ENCODE measurements at regions not wholly inside any gene's neighbourhood (a gene's known extent, or its start where the extent isn't known, plus 50 kb on each side); places are given as distances from the start of the nearest gene placed in this dataset.
A peak's percentile ranks its signal among the peaks of the same experiment; 100 is the strongest.
"Not testable (repeated sequence)": the region's sequence is repeated elsewhere in the genome, so short reads cannot be mapped to it uniquely, and the experiment has no call there.

DNA sequence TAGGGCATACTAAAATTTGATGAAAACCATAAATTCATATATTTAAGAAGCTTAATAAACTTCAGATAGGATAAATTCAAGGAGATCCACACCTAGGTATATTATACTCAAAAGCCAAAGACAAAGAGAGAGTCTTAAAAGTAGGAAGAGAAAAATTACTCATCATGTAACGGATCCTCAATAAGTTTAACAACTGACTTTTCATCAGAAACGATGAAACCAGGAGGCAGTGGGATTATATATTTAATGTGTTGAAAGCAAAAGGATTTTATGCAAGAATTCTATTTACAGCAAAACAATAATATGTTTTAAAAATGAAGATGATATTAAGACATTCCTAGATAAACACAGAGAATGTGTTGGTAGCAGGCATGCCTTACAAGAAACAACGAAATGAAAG, 202.7 kb downstream of the OXSM start:
- Histone ChIP-seq H3K4me3 (ENCODE audit: low read length) (no peak overlapping the region), H3K4me1 (ENCODE audit: control insufficient read depth, insufficient read depth, low read length) (no peaks in the 10 kb centered on the region), H3K27ac (ENCODE audit: low read length) (no peak overlapping the region), H3K9me3 (ENCODE audit: control insufficient read depth, low read length) (no peaks in the 10 kb centered on the region), H3K27me3 (ENCODE audit: control insufficient read depth, insufficient read depth) (no peaks in the 10 kb centered on the region)
- no peak for DNase-seq
- 92% methylated on average over 3 of the region's 3 CpGs for WGBS
- intact Hi-C loops (cut with DNase I) = no loop called here
- ATAC-seq = no peak

DNA sequence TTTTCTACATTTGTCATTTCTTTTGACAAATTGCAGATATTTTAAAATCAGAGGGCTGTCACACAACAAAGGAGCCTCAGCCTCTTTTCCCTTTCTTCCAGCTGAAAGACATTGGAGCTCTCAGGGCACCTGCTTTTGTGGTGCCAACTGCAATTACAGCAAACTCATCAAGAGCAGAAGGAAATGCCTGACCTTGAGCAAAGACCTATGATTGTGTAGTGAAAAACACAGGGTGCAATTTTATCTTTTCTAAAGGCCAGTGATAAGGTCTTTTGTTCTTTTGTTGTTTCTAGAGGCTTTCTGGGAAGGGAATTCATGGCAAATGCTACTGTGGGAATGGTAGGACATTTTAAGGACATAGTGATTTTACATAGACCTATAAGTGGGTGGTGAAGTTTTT, 214.3 kb downstream of the OXSM start:
- no peak overlapping the region for H3K4me3 ChIP-seq (ENCODE audit: low read length)
- H3K9me3 ChIP-seq (ENCODE audit: control insufficient read depth, low read length) = no peaks in the 10 kb centered on the region
- no peak overlapping the region for H3K27ac ChIP-seq (ENCODE audit: low read length)
- H3K4me1 ChIP-seq (ENCODE audit: control insufficient read depth, insufficient read depth, low read length) = no peaks in the 10 kb centered on the region
- intact Hi-C loops (cut with DNase I) = no loop called here
- ATAC-seq (peak in 1 of 2 donors; percentile 85), DNase-seq (no peak)
- no peaks in the 10 kb centered on the region for H3K27me3 ChIP-seq (ENCODE audit: control insufficient read depth, insufficient read depth)

DNA sequence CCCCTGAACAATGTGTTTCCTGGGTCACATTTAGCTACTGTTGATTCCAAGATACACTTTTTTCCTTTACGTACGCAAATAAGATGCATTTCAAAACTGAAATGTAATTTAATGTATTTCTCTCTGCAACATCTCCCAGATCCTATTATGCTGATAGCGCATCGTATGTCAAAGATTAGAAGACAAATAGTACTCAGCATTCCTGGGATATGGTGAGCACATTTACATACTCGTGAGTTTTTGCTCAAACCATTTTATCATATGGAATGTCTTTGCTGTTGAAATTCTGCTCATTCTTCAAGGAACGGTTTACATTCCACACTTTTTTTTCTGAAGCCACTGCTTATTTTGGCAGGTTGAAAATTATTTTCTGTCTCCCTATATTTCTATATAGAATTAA, 221.4 kb downstream of the OXSM start:
- Histone ChIP-seq H3K4me1 (ENCODE audit: control insufficient read depth, insufficient read depth, low read length) (no peaks in the 10 kb centered on the region), H3K27ac (ENCODE audit: low read length) (no peak overlapping the region), H3K4me3 (ENCODE audit: low read length) (no peak overlapping the region), H3K9me3 (ENCODE audit: control insufficient read depth, low read length) (no peaks in the 10 kb centered on the region), H3K27me3 (ENCODE audit: control insufficient read depth, insufficient read depth) (no peaks in the 10 kb centered on the region)
- 74% methylated on average over 6 of the region's 6 CpGs for WGBS
- DNase-seq (no peak), ATAC-seq (no peak)
- intact Hi-C loops (cut with DNase I) = no loop called here

DNA sequence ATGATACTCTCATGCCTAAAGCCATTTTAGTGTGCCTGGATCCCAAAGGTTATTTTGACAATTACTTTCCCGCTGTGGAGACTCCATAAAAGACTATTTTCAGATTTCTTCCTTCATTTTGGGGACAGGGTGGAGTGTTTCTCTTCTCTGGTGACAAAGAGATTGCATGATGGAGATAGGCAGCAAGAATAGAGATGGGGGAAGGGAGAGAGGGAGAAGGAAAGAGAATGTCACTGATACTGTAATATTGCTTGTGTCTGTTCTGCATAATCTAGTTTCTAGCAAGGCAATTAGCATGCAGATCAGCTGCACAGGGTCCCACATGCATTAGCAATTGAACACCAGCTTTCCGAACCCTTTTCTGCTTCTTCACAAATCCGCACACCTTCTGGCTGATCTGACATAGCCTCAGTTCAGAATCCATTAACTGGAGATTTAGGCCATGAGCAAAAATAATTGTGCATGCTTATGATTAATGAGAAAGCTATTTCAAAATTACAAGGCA, 222.4 kb downstream of the OXSM start:
- no peak overlapping the region for H3K4me3 ChIP-seq (ENCODE audit: low read length)
- intact Hi-C loops (cut with DNase I) = no loop called here
- H3K27ac ChIP-seq (ENCODE audit: low read length) = no peak overlapping the region
- no peaks in the 10 kb centered on the region for H3K4me1 ChIP-seq (ENCODE audit: control insufficient read depth, insufficient read depth, low read length)
- DNase-seq (no peak), ATAC-seq (no peak)
- no peaks in the 10 kb centered on the region for H3K9me3 ChIP-seq (ENCODE audit: control insufficient read depth, low read length)
- H3K27me3 ChIP-seq (ENCODE audit: control insufficient read depth, insufficient read depth) = no peaks in the 10 kb centered on the region
- 95% methylated on average over 3 of the region's 3 CpGs for WGBS

DNA sequence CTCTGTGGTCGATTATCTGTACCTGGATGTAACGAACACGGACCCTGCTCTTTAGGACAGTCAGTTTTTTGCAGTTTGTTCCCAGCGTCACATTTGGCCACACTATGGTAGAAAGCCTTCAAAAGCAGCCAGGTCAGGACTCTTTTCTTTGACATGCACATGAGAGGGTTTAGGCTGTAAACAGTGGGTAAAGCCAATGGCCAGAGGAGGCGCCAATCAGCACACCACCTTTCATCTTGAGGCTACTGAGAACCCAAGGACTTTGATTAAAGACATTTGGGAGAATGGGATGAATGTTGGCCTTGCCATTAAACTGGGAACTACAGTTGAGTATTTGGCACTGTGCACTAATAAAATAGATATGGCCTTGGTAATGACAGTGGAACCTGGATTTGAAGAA, 225.9 kb downstream of the OXSM start:
- H3K9me3 ChIP-seq (ENCODE audit: control insufficient read depth, low read length) = no peaks in the 10 kb centered on the region
- ATAC-seq (no peak), DNase-seq (no peak)
- H3K27me3 ChIP-seq (ENCODE audit: control insufficient read depth, insufficient read depth) = no peaks in the 10 kb centered on the region
- H3K27ac ChIP-seq (ENCODE audit: low read length) = no peak overlapping the region
- intact Hi-C loops (cut with DNase I) = no loop called here
- H3K4me1 ChIP-seq (ENCODE audit: control insufficient read depth, insufficient read depth, low read length) = no peaks in the 10 kb centered on the region
- no peak overlapping the region for H3K4me3 ChIP-seq (ENCODE audit: low read length)
- WGBS = 93% methylated on average over 5 of the region's 5 CpGs

DNA sequence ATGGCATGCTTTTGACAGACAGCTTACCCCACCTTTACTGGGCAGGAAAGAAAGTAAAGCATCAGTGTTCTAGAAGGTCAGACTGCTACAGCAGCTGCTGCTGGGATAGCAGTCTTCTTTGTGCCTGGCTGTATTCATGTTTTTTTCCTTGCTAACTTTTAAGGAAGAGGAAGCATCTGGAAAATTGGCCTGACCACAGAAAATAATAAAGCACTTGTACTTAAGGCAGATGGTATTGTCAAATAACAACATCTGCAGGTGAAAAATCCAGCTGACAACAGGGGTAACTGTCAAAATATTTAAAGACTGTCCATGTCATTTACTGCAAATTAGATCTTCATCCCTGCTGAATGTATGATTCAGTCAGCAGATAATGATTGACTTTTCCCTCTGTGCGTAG, 229.0 kb downstream of the OXSM start:
- intact Hi-C loops (cut with DNase I) = no loop called here
- H3K4me3 ChIP-seq (ENCODE audit: low read length) = no peak overlapping the region
- DNase-seq (no peak), ATAC-seq (no peak)
- H3K27me3 ChIP-seq (ENCODE audit: control insufficient read depth, insufficient read depth) = no peaks in the 10 kb centered on the region
- H3K27ac ChIP-seq (ENCODE audit: low read length) = no peak overlapping the region
- no peaks in the 10 kb centered on the region for H3K4me1 ChIP-seq (ENCODE audit: control insufficient read depth, insufficient read depth, low read length)
- WGBS = 71% methylated on average over 1 of the region's 1 CpG
- H3K9me3 ChIP-seq (ENCODE audit: control insufficient read depth, low read length) = no peaks in the 10 kb centered on the region

DNA sequence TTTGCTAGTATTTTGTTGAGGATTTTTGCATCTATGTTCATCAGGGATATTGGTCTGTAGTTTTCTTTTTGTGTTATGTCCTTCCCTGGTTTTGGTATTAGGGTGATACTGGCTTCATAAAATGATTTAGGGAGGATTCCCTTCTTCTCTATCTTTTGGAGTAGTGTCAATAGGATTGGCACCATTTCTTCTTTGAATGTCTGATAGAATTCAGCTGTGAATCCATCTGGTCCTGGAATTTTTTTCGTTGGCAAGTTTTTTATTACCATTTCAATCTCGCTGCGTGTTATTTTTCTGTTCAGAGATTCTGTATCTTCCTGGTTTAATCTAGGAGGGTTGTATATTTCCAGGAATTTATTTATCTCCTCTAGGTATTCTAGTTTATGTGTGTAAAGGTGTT, 234.3 kb downstream of the OXSM start:
- WGBS = 88% methylated on average over 3 of the region's 3 CpGs
- H3K9me3 ChIP-seq (ENCODE audit: control insufficient read depth, low read length); H3K4me1 ChIP-seq (ENCODE audit: control insufficient read depth, insufficient read depth, low read length); intact Hi-C loops (cut with DNase I); ATAC-seq; H3K4me3 ChIP-seq (ENCODE audit: low read length); H3K27ac ChIP-seq (ENCODE audit: low read length); DNase-seq; H3K27me3 ChIP-seq (ENCODE audit: control insufficient read depth, insufficient read depth): not testable (repeated sequence)

DNA sequence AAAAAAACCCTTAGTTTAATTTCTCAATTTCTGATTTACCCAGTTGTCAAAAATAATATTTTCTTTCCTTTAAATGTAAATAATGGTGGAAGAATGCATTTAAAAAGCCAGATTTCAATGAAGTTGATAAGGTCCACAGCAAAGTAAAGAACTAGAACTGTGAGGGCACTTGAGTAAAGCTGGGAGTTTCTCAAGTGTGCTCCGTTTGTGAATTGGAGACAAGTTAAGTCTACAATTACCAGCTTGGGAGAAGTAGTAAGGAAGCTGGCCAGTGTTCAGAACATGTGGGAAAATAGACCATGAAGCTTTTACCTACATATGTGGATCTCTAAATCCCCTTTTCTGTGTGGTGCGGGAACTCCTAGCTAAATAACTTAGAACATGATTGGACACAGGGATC, 239.4 kb downstream of the OXSM start:
- 80% methylated on average over 2 of the region's 2 CpGs for WGBS
- intact Hi-C loops (cut with DNase I) = no loop called here
- DNase-seq = no peak
- Histone ChIP-seq H3K4me1 (ENCODE audit: control insufficient read depth, insufficient read depth, low read length) (no peaks in the 10 kb centered on the region), H3K4me3 (ENCODE audit: low read length) (no peak overlapping the region), H3K27ac (ENCODE audit: low read length) (no peak overlapping the region), H3K27me3 (ENCODE audit: control insufficient read depth, insufficient read depth) (no peaks in the 10 kb centered on the region), H3K9me3 (ENCODE audit: control insufficient read depth, low read length) (no peaks in the 10 kb centered on the region)
- ATAC-seq = no peak

DNA sequence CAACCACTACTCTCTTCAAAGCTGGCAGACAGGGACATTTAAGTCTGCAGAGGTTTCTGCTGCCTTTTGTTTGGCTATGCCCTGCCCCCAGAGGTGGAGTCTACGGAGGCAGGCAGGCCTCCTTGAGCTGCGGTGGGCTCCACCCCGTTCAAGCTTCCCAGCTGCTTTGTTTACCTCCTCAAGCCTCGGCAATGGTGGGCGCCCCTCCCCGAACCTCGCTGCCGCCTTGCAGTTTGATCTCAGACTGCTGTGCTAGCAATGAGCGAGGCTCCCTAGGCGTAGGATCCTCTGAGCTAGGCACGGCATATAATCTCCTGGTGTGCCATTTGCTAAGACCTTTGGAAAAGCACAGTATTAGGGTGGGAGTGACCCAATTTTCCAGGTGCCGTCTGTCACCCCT, 252.2 kb downstream of the OXSM start:
- H3K9me3 ChIP-seq (ENCODE audit: control insufficient read depth, low read length); ATAC-seq; H3K4me3 ChIP-seq (ENCODE audit: low read length); H3K27me3 ChIP-seq (ENCODE audit: control insufficient read depth, insufficient read depth); intact Hi-C loops (cut with DNase I); H3K27ac ChIP-seq (ENCODE audit: low read length); H3K4me1 ChIP-seq (ENCODE audit: control insufficient read depth, insufficient read depth, low read length): not testable (repeated sequence)
- peak in 1 of 3 donors; percentile 16 for DNase-seq
- WGBS = 92% methylated on average over 12 of the region's 12 CpGs

DNA sequence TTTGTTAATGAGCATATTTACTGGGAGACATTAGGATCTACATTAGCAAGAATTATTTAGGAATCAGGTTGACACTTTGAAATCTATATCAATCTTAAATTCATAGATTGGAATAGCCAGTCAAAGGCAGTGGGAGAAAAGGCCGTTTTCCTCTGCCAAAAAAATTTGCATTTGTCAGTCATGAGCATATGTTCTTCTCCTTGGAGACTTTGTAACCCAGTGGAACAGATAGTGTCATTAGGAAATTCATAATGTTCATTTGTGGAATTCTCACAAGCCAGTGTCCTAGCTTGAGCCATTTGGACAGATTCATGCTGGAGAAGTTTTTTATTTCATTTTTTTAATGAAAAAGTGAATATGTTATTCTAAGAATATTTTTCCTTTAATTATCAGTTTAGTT, 260.1 kb downstream of the OXSM start:
- H3K4me1 ChIP-seq (ENCODE audit: control insufficient read depth, insufficient read depth, low read length) = no peaks in the 10 kb centered on the region
- no peak overlapping the region for H3K4me3 ChIP-seq (ENCODE audit: low read length)
- ATAC-seq (no peak), DNase-seq (no peak)
- intact Hi-C loops (cut with DNase I) = no loop called here
- H3K9me3 ChIP-seq (ENCODE audit: control insufficient read depth, low read length) = no peaks in the 10 kb centered on the region
- H3K27ac ChIP-seq (ENCODE audit: low read length) = no peak overlapping the region
- H3K27me3 ChIP-seq (ENCODE audit: control insufficient read depth, insufficient read depth) = no peaks in the 10 kb centered on the region
- WGBS = 27% methylated on average over 1 of the region's 1 CpG

DNA sequence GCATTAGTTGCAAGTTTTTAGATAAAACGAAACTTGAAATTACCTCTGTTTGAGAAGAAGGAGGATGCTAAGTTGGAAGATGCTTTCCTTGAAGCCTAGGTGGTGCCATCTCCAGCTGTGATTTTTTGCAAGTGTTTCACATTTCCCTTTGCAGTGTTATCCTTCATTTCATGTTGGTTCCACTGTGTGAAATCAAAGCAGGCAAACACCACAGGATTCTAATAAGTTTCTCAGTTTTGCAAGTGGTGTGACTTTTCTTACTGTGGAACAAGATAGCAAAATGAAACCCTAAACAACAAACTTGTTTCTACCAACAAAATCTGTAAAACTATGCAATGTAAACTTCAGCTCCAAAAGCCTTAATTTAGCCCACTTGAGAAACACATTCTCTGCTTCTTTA, 260.9 kb downstream of the OXSM start:
- no peak for DNase-seq
- no peak for ATAC-seq
- WGBS = 61% methylated on average over 1 of the region's 1 CpG
- H3K4me1 ChIP-seq (ENCODE audit: control insufficient read depth, insufficient read depth, low read length) = no peaks in the 10 kb centered on the region
- intact Hi-C loops (cut with DNase I) = no loop called here
- H3K27ac ChIP-seq (ENCODE audit: low read length) = no peak overlapping the region
- H3K27me3 ChIP-seq (ENCODE audit: control insufficient read depth, insufficient read depth) = no peaks in the 10 kb centered on the region
- H3K4me3 ChIP-seq (ENCODE audit: low read length) = no peak overlapping the region
- no peaks in the 10 kb centered on the region for H3K9me3 ChIP-seq (ENCODE audit: control insufficient read depth, low read length)

DNA sequence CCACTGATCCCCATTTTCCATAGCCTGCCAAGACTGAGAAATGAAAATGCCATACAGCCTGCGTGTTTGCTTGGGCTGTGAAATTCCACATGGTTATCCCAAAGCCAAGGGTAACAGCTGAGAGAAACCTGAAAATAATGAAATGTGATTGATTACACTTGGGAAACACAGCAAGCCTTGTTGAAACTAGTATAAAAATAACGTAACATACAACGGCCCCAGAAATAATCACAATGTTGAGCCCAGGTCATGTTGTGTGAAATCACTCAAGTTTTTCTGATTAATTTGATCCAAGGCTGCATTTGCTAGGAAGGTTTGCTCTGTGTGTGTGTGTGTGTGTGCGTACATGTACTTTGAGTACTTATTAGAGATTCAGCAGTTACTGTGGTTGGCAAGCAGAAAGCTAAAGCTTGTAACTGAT, 269.0 kb downstream of the OXSM start:
- 56% methylated on average over 4 of the region's 4 CpGs for WGBS

More for the DNA sequence above, 269.0 kb downstream of the OXSM start:
- ATAC-seq (no peak), DNase-seq (no peak)
- no peaks in the 10 kb centered on the region for H3K27me3 ChIP-seq (ENCODE audit: control insufficient read depth, insufficient read depth)
- intact Hi-C loops (cut with DNase I) = no loop called here
- H3K4me3 ChIP-seq (ENCODE audit: low read length) = no peak overlapping the region
- no peaks in the 10 kb centered on the region for H3K4me1 ChIP-seq (ENCODE audit: control insufficient read depth, insufficient read depth, low read length)
- H3K9me3 ChIP-seq (ENCODE audit: control insufficient read depth, low read length) = no peaks in the 10 kb centered on the region
- H3K27ac ChIP-seq (ENCODE audit: low read length) = no peak overlapping the region

Measured in right cardiac atrium (tissue), 5 donors.